GM21737 (cell line): ENCODE measurements at regions not wholly inside any gene's neighbourhood (a gene's known extent, or its start where the extent isn't known, plus 50 kb on each side); places are given as distances from the start of the nearest gene placed in this dataset.

Source experiments
- ATAC-seq: cut with Tn5 transposase; IDR thresholded peaks from one replicate; pipeline ENCODE4 v1.9.1; 2021; ENCODE audit warnings: mild to moderate bottlenecking, moderate library complexity; ENCODE audit not compliant: unreplicated experiment

DNA sequence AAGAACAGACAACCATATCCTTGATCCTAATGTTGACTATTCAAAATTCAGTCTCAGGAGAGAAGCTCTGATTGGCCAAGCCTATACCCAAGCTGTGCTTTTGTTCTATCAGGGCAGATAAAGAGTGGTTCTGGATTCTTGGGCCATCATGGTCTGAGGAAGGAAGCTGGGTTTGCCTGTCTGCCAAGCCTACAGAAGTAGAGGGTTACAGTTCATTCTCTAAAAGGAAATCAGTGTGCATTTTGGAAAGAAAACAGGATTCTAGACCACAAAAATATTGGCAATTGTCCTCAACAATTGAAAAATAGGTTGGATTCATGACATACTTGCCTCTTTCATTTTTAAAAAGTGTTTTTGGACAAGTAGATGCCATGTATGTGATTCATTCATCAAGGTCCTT, 145.4 kb upstream of the BMP2 start:
- no peak for ATAC-seq

DNA sequence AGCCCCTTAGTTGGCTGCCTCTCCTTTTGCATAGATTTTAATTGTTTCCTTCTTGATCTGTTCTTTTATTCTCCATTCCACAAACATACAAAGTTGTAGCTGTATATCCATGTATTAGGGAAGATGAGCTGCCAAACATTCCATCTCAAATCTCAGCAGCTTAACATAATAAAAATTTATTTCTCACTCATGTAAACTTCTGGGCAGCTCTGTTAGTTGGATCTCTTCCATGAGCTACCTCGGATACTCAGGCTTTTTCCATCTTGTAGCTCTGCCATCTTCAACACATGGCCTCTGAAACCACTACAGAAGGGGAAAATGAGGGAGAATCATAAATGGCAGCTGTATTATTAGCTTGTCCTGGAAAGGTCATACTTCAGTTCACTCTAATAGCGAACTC, 149.4 kb upstream of the BMP2 start:
- ATAC-seq = no peak

DNA sequence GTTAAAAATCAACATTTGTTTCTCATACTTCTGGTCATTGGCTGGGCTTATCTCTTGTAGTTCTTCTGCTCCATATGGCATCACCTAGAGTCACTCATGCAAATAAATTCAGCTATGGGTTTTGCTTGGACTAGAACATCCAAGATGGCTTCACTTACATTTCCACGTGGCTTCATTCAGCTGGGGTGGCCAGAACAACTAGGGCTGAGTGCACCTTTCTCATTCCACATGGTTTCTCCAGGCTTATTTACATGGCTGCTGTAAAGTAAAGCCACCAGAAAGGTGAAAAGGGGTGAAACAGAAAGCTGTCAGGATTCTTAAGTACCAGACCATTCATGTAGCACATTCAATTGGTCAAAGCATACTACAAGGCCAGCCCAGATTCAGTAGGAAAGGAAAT, 151.1 kb upstream of the BMP2 start:
- no peak for ATAC-seq

DNA sequence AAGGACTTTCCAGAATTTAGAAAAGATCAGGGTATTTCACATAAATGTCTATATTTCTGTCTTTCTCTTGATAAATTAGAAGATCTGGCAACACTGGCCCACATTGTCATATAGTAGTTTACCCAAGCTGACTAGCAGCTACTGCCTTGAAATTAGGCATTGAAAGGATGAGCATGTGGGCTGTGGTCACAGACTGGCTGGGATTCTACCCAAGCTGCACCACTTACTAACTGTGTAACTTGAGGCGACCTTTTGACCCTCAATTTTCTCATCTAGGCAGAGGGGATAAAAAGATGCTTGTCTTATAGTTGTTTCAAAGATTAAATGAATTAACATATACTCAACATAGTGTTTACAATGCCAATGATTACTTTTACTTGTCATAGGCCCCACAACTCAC, 152.7 kb upstream of the BMP2 start:
- ATAC-seq = no peak

DNA sequence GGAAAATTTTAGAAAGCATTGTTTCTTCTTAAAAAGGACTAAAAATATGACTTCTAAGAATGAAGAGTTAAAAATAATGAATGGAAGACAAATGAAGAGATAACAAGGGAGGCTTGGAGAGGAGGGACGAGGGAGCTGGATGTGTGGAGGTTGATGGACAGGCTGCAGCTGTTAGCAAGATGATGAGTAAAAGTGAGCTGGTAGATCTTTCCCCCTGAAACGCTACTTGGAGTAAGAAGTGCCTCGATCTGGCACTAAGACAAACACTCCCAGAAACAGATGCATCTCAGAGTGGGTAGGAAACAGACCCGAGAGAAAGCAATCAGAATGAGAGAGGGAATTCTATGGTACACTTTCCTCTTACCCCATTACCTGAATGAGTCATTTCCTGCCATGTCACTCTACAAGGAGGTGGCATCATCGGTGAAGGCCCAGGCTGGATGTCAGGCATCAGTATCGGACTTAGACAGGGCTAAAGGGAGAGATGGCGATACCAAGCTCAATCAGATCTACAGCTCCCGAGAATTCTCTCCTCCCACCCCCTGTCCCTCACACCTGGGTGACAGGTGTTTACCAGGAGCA, 154.1 kb upstream of the BMP2 start:
- ATAC-seq = peak; percentile 48

DNA sequence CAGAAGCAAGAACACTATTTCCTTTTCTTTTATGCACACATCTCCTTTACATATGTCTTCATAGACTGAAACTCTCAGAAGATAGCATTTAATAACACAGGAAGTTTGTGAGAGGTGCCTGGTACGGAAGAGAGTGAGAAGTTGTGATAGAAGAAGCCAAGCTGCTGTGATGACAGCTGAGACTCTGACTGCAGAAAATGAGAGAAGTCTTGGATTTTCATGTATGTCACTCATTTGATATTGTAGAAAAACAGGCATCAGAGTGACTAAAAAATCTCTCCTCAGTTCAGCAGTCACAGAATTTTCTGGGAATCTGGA, 154.9 kb upstream of the BMP2 start:
- ATAC-seq = no peak

DNA sequence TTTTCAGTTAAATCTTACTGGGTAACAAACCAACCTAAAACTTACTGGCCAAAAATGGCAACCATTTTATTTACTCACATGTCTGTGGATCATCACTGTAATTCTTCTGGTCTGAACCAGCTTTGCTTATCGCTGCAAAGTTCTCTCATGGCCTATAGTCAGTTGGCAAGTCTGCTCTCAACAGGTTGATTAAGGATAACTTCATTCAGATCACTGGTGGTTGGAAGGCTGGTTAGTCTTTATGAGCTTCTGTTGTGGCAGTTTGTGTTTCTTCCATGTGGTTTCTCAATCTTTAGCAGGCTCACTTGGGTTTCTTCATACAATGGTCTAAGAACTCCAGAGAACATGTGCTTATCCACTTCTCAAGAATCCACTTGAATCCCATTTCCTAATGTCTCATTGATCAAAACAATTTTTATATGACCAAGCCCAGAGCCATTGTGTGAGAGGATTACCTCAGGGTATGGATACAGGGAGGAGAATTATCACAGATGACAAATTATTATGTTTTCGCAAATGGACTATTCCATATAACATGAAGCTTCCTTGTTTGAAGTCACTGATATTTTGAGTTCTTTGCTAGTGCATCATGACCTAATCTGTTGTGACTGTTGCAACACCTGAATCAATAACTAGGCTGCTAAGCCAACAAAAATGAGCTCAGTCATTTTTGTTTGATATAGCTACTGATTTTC, 155.4 kb upstream of the BMP2 start:
- no peak for ATAC-seq

DNA sequence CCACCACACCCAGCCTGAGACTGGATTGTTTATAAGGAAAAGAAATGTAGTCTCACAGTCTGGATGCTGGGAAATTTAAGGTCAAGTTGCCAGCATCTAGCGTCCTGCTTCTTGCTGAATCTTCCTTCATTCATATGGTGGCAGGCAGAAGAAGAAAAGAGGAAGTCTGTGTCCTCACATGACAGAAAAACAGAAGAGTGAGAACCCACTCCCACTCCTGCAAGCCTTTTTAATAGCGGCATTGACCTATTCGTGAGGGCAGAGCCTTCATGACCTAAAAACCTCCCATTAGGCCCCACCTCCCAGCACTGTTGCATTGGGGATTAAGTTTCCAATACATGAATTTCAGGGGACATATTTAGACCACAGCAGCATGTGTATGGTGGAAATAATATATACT, 160.8 kb upstream of the BMP2 start:
- no peak for ATAC-seq

DNA sequence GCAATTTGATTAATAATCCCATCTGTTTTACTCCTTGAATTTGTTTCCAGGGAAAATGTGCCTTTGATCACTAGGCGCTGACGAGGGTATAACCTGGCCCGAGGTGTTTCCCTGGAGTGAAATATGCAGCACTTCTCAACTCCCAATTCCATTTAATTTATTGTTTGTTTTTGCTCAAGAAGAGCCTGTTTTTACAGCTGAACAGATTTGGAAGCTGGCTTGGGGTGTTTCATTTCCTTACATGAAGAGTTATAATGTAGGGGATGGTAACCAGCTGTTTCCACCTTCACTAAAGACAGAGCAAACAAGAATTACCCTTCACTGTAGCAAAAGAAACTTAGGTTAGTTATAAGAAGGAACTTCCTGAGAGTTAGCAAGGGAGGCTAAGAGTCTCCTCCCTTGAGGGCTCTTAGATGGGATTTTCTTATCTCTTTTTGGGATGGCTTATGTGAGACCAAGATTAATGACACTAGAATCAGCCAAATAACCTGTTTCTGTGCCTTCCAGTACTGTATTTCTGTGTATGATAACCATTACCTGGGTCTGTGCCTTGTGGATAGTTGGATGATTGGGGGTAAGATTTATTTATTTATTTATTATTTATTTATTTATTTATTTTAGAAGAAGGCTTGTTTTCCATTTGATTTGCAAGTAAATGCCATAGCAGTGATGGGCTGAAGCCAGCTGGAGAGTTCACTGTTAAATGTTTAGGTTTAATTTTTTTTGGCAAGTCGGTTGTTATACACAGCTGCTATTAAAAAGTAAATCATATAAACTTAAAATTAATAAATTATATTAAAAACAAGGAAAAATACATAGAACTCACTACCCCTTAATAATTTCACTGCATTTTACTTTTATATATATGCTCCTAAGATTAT, 162.2 kb upstream of the BMP2 start:
- no peak for ATAC-seq

DNA sequence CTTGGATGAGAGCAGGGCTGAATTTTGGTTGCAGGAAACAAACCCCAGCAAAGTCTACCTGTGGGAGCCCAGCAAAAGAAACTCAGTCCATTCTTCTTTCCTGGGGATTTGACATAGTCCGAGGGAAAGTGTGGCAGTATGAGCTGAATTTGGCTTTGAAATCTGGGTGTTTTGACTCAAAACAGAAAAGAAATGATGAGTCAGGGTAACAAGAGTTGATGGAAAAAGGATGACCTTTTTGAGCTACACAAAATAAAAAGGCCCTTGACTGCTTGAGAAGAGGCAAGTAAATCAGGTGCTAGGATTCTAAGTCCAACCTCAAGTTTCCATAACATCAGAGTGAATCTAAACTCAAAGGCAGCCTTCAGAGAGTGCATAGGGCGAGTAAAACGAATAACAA, 163.3 kb upstream of the BMP2 start:
- no peak for ATAC-seq

DNA sequence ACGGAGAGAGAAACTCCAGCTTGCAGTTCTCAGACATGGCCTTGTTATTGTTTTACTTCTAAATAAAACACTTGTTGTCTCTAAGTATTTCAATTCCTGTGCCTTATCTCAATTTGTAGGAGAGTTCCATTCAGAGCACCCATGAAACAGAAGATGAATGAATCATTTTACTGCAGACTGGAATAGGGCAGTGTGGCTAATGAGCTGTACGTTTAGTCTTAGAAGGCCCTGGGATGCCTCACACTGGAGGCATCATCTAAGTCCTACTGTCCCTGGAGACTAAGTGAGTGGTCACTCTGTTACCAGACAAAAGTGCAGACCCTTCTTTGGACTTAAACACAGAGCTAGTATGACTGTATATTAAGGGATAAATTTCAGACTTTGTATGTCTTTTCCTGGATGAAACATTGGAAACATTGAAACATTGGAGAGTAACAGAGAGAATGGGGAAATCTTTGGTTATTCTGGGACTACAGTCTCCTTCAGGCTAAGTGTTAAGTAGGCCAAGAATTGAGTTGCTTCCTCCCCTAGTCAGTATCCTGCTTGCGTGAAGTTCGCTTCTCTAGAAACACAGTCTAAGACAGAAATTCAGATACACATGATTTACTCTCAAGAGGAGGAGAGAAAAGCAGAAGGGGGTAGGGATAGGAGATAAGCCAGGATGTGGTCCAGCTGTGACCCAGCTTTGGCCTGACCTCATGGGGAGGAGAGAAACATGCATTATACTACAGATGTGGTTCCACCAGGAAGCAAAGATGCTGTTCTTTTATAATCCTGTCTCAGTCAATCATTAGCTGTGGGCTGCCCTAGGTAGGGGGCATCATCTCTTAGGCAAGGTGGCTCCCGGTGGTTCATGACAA, 167.4 kb upstream of the BMP2 start:
- no peak for ATAC-seq

DNA sequence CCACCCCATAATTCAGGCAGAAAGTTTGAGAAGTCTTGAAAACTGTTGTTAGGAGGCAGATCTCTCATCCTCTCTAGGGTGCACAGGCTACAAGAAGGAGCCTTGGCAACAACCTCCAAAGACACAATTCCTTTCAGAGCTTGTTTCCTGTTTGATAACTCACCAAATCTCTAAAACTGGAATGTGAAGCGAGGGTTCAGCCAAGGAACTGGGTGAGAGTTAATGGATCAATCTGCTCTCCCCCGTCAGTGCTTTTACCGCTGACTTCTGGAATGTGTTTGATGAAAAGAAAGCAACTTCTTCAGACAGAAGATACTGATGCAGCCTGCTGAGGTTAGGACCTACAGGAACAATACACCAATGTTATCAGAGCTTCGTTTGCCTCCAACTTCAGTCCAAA, 171.8 kb upstream of the BMP2 start:
- no peak for ATAC-seq

DNA sequence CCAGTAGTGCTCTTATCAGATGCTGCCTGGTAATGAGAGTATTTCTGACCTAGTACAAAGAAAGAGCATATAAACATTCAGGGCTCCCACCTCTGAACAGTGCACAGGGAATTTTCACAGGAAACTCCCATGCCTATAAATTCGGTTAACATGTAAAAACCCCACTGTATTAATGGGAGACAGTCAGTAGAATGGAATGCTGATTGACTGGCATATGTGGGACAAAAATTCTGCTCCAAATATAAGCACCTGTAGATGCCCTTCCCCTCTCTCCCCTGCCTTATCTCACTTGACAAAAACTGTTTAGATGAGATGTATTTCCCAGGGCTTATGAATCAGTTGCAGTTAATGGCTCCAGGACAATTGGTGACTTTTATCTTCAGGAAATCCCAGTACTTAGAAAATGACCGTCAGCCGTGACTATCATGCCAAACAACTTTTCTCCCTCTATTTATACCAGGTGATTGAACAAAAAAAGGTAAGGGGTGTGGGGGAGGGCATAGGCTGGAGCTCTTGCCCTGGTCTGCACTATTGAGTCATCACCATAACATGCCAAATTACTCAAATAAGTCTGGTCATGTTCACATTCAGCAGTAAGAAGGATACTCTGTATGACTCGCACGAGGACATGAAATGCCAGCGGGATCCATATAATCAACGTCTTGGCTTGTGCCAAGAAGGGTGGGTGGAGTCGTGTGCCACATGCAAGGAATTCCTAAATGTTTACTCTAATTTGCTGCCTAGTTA, 176.4 kb upstream of the BMP2 start:
- ATAC-seq = no peak

DNA sequence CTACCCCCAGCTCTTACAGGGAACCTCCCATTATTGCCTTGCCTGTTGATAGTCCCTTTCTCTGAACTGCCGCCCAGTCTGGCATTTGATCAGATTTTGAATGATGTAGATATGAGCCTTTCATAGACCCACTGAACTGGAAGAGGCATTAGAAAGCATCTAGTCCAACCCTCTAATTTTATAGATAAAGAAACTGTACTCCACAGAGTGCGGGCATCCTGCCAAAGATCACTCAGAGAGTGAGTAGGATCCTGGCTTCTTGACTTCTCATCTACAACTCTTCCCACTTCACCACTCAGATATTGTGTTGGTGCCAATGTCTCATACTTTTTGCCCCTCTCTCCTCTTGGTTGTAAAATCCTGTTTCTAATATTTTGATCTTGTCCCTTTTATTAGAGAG, 179.2 kb upstream of the BMP2 start:
- no peak for ATAC-seq

DNA sequence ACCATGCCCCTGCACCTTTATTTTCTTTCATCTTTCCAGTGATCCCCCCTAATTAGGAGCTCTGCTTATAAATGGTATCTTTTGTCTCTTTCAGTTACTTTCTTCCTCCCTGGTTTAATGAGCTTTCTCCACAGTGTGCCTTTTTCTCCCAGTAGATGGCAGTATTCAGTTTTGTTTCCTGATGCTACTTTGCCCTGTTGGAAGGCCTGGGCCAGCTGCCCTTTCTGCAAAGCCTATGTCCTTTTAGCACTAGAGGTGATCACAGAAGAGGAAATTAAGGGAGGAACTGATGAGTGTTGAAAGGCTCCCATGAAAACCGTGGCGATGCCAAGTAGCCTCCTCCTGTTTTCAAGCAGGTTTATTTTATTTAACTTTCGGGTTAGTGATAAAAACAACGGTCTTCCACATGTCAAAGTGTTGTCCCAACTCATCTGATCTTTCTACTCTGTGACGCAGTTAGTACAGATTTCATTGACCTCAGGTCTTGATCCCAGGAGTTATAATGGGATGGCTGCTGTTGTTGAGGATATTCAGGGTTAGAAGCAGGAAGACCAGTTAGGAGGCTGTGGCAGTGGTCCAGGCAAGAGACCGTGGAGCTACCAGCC, 184.2 kb upstream of the BMP2 start:
- peak; percentile 76 for ATAC-seq

DNA sequence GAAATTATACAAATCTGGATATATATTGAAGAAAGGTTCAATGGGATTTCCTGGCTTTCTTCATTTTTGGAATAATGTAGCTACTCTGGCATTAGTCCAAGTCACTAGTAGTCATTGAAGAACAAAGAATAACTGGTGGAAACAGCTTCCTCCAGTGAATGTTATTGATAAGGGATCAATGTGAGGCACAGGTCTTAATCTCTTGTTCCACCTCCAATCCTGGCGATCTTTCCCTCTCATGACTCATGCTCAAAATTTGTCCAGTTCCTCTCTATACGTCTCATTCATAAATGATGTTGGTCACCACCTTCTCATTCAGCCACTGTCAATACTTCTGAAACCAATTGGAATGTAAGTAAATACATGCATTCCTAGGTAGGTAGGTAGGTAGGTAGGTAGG, 185.0 kb upstream of the BMP2 start:
- no peak for ATAC-seq

DNA sequence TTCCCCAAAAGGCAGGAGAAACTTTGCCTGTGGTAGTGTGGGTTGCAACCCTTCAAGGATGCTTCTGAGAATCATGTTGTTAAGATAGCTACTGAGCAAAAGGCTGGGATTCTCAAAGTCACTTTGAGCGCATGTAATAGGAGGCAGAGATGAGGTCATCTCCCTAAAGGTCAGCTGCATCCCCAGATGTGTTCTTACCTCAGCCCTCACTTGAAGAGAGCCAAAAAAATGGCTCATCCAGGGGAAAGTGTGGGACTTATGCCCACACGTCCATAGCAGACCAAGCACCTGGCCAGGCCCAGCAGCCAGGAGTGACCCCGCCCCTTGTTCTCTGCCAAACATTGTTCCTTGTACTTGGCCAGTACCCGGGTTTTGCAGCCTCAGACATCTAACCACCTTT, 187.0 kb upstream of the BMP2 start:
- no peak for ATAC-seq

DNA sequence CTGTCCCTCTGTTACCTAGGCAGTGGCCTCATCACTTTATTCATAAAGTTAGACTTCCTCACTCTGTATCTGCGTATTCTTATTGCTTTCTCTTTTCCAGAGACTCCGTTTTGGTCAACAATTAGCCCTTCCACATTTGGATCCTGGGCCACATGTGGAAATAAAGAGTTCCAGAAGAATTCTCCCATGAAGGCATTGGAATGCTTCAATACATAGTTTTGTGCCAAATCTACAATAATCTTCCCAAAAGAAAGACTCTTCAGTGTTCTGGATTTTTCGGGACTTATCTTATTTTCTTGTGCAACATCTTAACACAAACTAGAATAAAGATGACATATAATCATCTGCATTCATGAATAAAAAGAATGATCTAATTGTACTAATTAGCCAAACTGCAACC, 187.7 kb upstream of the BMP2 start:
- ATAC-seq = no peak

DNA sequence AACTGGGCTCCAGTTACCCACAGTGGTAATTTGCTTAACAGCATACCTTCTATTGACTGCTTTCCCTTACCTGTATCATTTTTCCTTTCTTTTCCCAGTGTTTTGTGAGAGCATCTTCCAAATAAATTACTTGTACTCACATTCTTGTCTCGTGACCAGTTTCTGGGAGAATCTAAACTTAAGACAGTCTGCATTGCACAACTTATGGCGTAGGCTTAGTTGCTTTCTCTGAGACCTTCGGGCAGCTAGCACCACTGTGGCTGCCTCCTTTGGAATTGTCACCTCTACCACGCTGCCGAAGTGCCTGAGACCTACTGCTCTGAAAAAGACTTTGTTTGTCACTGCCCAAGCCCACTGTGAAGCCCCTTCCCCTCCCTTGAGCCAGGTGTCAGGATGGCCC, 188.1 kb upstream of the BMP2 start:
- no peak for ATAC-seq

DNA sequence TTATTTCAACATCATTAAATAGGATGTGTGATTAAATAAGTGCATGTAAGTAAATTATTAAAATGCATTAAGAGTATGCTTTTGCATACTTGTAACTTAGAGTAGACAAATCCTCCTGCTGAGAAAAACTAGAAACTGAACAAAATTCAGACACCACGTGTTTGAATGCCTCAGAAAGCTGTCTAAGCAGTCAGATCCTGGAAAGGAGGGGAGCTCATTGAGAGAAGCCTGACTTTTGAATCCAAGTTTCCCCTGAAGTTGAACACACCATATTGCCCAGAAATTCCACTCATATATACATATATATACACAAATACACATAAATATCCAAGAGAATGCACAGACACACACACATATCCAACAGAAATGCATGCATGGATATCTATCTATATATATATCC, 190.0 kb upstream of the BMP2 start:
- ATAC-seq = no peak
